NCI-H187 treated with DMSO at 0.1 percent for 48 hours (cell line): ENCODE measurements at regions not wholly inside any gene's neighbourhood (a gene's known extent, or its start where the extent isn't known, plus 50 kb on each side); places are given as distances from the start of the nearest gene placed in this dataset.
"Not testable (repeated sequence)": the region's sequence is repeated elsewhere in the genome, so short reads cannot be mapped to it uniquely, and the experiment has no call there.

Experiments
- DNase-seq: peaks from one replicate; lab custom pipeline; 2025; lab: John Stamatoyannopoulos, UW

DNA sequence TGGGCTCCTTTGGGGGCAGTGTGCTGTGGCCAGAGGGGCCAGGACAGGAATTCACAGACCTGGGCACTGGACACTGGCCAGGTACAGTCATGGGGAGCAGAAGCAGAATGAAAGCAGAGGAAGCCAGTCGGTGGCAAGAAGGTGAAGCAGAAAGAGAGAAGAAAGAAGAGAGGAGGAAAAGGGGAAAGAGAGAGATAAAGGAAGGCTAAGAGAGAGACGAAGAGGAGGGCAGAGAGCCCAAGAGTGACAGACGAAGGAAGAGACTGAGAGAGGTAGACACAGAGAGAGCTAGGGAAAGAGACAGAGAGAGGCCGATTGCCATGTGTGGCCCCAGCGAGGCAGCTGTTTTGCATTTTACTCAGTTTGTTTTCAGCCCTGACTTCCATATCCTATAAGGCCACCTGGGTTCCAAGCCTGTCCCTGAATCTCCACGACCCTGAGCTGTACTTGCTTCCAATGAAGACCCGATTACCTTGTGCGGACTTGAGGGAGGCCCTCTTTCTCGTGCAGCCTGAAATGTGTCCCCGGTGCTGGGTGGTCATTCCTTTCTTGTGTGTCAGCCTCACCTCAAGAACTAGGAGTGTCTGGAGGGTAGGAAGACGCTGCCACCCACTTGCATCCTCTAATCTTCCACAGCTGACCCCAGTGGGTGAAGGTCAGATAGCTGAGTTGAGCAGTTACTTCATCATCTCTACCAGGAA, 73.9 kb downstream of the LSM3 start:
- DNase-seq, result no peak

GRCh38 chr3:14253022-14253706, 74.5 kb downstream of the LSM3 start:
- no peak for DNase-seq

DNA sequence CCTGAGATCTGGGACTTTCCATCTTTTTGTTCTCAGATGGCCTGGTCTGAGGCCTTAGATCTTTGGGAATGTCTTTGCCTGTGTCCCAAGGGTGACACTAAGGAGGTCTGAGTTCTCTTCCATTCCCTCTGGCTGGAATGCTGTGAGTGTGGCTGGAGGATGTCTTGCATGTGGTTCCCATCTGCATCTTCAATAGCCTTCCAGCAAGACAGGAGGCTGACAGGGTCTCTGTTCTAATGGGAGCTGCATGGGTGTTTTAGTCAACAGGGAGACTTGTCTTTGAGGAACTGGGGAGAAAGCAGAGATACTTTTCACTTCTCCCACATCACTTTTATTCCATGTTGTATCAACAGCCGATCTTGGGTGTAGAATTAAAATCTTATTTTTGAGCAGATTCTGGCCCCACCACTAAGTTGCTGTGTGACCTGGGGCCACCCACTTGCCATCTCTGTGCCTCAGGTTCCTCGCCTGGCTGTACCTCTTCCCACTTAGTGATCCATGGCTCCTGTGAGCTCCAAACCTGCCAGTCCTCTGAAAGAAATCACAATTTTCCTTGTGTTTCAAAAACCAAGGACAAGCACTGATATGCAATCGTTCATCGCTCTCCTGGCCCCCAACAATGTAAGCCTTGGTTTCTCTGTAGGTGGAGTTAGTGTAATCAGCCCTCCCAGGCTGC, 75.2 kb downstream of the LSM3 start:
- DNase-seq, result no peak

- DNase-seq, result no peak
These were observed 76.4 kb downstream of the LSM3 start for GRCh38 chr3:14254812-14255702.

GRCh38 chr3:14256046-14256445, 77.4 kb downstream of the LSM3 start:
- DNase-seq, result no peak

DNA sequence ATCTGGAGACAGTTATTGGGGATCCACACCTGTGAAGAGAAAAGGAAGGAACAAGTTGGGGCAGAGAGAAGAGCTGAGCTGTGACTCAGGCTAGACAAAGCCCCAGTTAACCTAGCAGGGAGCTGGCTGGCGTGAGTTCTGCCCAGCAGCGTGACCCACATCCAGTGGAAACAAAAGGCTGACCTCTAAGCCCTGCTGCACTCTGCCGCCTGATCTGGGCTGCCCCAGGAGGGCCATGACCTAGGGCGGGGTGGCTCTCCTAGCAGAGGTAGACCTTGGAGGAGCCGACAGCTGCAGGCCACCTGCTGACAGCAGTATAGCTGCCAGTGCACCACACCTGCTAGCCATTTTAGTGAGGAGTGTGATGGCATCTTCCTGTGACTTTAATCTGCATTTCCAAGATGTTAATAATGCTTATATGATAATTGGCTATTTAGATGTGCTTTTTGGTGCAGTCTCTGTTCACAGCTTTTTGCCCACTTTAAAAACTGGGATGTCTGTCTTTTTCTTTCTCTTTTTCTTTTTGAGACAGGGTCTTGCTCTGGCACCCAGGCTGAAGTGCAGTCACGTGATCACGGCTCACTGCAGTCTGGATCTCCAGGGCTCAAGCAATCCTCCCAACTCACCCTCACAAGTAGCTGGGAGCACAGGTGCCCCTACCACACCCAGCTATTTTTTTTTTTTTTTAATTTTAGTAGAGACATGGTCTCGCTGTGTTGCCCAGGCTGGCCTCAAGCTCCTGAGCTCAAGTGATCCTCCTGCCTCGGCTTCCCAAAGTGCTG, 78.1 kb downstream of the LSM3 start:
- no peak for DNase-seq

DNA sequence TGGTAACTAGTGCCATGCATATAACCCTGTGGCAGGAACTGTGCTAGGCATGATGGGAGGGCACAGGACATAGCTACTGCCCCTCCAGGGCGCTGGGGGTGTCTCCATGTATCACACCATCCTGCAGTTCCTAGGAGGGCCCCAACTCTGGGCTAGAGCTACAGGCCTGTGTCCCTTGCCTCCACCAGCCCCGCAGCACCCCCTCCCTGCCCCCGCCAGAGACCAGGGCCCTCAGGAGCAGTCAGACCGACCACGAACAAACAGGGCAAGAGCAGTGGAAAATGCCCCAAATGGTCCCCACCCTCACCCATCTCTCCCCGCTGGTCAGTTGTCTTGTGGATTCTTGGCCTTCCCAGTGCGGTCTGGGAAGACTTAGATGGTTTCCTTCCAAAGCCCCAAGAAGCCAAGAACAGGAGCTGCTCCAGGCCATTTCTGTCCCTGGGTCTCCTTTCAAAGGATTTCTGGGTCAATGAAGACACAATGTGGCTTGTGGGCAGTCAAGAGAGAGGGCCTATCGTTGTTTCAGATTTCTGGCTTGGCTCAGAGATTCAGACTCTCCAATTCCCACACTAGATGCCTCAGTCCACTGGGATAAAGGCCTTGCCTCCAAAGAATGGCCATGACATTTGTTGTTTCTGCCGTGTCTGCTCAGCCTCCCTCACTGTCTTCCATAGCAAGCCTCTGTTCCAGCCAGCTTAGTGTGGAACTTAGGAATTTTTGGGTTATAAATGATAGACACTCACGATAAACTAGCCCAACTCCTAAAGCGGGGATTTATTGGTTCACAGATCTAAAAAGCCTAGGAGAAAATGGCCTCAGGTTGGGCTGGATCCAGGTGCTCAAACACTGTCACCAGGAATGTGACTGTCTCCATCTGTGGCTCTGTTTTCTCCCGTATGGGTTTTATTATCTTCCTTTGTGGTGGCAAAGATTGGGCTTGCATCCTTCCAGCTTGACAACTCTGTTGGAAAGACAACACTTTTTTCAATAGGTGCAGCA, 80.6 kb downstream of the LSM3 start:
- no peak for DNase-seq

GRCh38 chr3:14260463-14260862, 81.8 kb downstream of the LSM3 start:
- DNase-seq, result no peak

- no peak for DNase-seq
These were observed 82.6 kb downstream of the LSM3 start for GRCh38 chr3:14261229-14261628.

- DNase-seq, result no peak
These were observed 83.6 kb downstream of the LSM3 start for GRCh38 chr3:14262212-14262611.

DNA sequence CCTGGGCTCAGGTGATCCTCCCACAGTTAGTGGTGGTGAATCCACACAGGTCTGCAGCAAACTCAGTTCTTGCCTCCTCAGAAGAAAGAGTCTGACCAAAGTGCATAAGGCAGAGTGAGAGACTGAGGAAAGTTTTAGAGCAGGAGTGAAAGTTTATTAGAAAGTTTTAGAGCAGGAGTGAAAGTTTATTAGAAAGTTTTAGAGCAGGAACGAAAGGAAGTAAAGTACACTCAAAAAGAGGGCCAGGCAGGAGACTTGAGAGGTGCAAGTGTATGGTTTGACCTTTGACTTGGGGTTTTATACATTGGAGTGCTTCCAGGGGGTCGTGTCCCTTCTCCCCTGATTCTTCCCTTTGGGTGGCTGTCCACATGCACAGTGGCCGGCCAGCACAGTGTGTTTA, 84.2 kb downstream of the LSM3 start:
- DNase-seq, result no peak

- DNase-seq, result no peak
These were observed 84.8 kb downstream of the LSM3 start for GRCh38 chr3:14263317-14264005.

DNA sequence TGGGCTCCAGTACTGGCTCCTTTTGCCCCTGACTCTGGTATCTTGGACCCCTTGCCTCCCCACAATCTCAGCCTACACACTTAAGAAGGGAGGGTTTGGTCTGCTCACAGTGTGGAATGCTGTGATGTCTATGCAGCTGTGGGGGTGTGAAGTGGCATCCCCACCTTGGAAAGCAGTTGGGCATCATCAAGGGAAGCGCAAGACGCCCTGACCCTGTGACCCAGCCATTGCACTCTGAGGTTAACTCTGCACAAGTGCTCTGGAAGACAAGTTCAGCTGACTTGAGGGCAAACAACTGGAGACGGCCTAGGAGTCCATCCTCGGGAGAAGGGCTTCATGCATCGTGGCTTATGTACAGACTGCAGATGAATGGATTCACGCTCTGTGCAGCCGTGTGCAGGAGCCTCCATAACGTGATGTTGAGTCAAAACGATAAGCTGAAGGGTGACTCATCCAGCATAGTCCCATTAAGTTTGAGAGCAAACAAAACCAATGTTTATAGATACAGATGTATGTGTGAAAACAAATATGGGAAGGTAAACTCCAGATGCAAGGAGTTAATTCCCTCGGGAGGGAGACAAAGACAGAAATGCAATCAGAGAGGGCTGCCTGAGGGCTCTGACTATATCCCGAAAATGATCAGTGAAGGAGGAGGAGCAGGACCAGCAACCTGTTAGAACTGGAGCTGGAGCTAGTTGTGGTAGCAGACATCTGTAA, 86.8 kb downstream of the LSM3 start:
- no peak for DNase-seq

GRCh38 chr3:14266361-14266760, 87.7 kb downstream of the LSM3 start:
- no peak for DNase-seq

DNA sequence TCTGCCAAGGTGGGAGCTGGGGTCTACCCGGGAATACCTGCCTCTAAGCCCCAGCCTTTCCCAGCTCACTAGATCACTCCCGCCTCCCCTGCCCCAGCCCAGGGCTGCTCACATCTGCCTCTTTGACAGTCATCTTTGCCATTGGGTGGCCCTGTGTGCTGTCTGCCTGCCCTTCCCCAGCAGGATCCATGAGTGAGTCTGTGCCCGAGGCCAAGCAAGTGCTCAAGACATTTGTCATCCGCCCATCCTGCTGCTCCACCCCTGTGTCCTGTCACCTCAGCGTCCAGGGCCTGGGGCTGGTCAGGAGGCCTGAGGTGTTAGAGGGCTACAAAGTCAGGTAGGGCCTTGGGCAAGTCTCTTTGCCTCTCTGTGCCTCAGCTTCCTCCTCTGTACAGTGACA, 89.4 kb downstream of the LSM3 start:
- DNase-seq, result no peak

GRCh38 chr3:14268897-14269296, 90.3 kb downstream of the LSM3 start:
- DNase-seq, result no peak

DNA sequence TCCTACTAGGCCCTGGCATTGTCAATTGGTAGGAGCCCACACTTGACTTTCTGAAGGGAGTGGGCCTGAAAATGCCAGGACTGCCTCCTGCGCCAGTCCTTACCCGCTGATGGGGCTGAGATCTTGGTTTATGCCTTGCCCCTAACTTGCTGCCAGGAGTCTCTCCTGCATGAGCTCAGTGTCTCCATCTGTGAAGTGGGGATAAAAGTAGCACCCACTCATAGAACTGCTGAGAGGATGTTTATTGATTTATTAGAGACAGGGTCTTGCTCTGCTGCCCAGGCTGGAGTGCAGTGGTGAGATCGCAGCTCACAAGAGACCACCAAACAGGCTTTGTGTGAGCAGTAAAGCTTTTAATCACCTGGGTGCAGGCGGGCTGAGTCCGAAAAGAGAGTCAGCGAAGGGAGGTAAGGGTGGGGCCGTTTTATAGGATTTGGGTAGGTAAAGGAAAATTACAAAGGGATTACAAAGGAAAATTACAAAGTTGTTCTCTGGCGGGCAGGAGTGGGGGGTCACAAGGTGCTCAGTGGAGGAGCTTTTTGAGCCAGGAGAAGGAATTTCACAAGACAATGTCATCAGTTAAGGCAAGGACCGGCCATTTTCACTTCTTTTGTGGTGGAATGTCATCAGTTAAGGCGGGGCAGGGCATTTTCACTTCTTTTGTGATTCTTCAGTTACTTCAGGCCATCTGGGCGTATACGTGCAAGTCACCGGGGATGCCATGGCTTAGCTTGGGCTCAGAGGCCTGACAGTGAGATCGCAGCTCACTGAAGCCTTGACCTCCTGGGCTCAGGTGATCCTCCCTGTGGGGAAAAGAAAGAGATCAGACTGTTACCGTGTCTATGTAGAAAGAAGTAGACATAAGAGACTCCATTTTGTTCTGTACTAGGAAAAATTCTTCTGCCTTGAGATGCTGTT, 93.7 kb downstream of the LSM3 start:
- not testable (repeated sequence) for DNase-seq
